Esophagus muscularis mucosa (tissue), 4 donors: ENCODE measurements at regions not wholly inside any gene's neighbourhood (a gene's known extent, or its start where the extent isn't known, plus 50 kb on each side); places are given as distances from the start of the nearest gene placed in this dataset.

Experiments used
- DNase-seq: peaks from one replicate; pipeline ENCODE4 v3.0.0-alpha.2; 2017; ENCODE audit errors: extremely low spot score
- H3K27ac ChIP-seq, 4 donors: fragments of 200-600 bp; sonication (generic); replicated peaks in 1 of 4; 1 replicate in 3 of 4; 2 replicates in 1 of 4; pipeline ENCODE4 v1.5.1; 2016 to 2019; ENCODE audit warnings: mild to moderate bottlenecking in 1 of 4
- H3K27me3 ChIP-seq, 4 donors: fragments of 200-600 bp; sonication (generic); one replicate each; pipeline versions ENCODE4 v1.5.1 to v1.6.0; 2016 to 2019
- H3K36me3 ChIP-seq, 4 donors: fragments of 200-600 bp; sonication (generic); one replicate each; pipeline ENCODE4 v1.5.1; 2016 to 2019
- H3K4me1 ChIP-seq, 4 donors: fragments of 200-600 bp; sonication (generic); one replicate each; pipeline ENCODE4 v1.5.1; 2016 to 2019
- H3K4me3 ChIP-seq, 4 donors: fragments of 200-600 bp; sonication (generic); 1 replicate in 2 of 4; 2 replicates in 2 of 4; pipeline ENCODE4 v1.5.1; 2016 to 2019; ENCODE audit warnings: mild to moderate bottlenecking in 4 of 4, moderate library complexity in 1 of 4
- H3K9me3 ChIP-seq, 4 donors: fragments of 200-600 bp; sonication (generic); 1 replicate in 3 of 4; 2 replicates in 1 of 4; pipeline ENCODE4 v1.5.1; 2016 to 2019
- EP300 ChIP-seq: sonication (generic); formaldehyde crosslinking; IDR thresholded peaks from one replicate; pipeline ENCODE4 v1.6.1; 2017; ENCODE audit warnings: antibody characterized with exemption
- POLR2A ChIP-seq: fragments of 450-650 bp; IDR thresholded peaks from one replicate; pipeline ENCODE4 v1.6.1; 2017; ENCODE audit warnings: antibody characterized with exemption, moderate library complexity, mild to moderate bottlenecking, low read depth
- POLR2AphosphoS5 ChIP-seq, 2 donors: sonication (generic); formaldehyde crosslinking; IDR thresholded peaks; one replicate each; pipeline ENCODE4 v1.6.1; 2017; ENCODE audit warnings: antibody characterized with exemption in 2 of 2
- WGBS: methylation state at CpG from one replicate; pipeline ENCODE4 v1.1.5; 2018; 5-methylcytosine and 5-hydroxymethylcytosine counted together
- intact Hi-C: fragments of 100-400 bp; cut with DNase I; formaldehyde crosslinking; loops from one replicate; pipeline ENCODE4 v1.15.1; 2023
- TF ChIP-seq, protein P1 (sequence below), 3 experiments: fragments of 200-600 bp in 2 of 3; fragments of 450-650 bp in 1 of 3; sonication (generic) in 2 of 3; IDR thresholded peaks; one replicate each; pipeline ENCODE4 v1.5.1; 2017 to 2019; ENCODE audit warnings: antibody characterized with exemption in 3 of 3, mild to moderate bottlenecking in 2 of 3, moderate library complexity in 1 of 3

DNA sequence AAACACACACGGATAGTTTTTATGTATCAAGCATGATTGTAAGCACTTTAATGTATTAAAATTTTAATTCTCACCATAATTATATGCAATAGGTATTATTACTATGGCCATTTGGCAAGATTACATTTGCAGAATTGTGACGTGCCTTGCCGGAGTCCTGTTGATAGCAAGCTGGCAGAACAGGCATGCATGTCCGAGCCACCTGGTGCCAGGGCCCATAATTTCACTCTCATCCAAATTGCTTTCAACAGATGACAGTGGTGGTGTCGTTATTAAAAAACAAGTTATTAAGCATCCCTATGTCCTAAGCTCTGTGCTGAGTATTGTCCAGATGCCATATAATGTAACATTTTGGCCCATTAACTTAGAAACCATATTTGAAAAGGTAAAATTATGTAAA lies 374.3 kb downstream of the FOXO1 start:
- no peaks in the 10 kb centered on the region for H3K27me3 ChIP-seq
- intact Hi-C loops, result no loop called here
- 96% methylated on average over 5 of the region's 5 CpGs for WGBS
- H3K4me1 ChIP-seq, result no peaks in the 10 kb centered on the region
- H3K9me3 ChIP-seq, result peaks cover 0 to 19% (median 10%) of the 10 kb centered on the region in 4 donors
- H3K36me3 ChIP-seq, result no peaks in the 10 kb centered on the region
- peak; percentile 14 for DNase-seq
- no peak overlapping the region for H3K4me3 ChIP-seq
- no peak overlapping the region for H3K27ac ChIP-seq
- TF ChIP-seq POLR2A (no peak), EP300 (no peak), POLR2AphosphoS5 (IDR thresholded peaks at IDR 0.05) (no peak)
- TF ChIP-seq, protein P1, sequence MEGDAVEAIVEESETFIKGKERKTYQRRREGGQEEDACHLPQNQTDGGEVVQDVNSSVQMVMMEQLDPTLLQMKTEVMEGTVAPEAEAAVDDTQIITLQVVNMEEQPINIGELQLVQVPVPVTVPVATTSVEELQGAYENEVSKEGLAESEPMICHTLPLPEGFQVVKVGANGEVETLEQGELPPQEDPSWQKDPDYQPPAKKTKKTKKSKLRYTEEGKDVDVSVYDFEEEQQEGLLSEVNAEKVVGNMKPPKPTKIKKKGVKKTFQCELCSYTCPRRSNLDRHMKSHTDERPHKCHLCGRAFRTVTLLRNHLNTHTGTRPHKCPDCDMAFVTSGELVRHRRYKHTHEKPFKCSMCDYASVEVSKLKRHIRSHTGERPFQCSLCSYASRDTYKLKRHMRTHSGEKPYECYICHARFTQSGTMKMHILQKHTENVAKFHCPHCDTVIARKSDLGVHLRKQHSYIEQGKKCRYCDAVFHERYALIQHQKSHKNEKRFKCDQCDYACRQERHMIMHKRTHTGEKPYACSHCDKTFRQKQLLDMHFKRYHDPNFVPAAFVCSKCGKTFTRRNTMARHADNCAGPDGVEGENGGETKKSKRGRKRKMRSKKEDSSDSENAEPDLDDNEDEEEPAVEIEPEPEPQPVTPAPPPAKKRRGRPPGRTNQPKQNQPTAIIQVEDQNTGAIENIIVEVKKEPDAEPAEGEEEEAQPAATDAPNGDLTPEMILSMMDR (IDR thresholded peaks at IDR 0.05), result no peak

DNA sequence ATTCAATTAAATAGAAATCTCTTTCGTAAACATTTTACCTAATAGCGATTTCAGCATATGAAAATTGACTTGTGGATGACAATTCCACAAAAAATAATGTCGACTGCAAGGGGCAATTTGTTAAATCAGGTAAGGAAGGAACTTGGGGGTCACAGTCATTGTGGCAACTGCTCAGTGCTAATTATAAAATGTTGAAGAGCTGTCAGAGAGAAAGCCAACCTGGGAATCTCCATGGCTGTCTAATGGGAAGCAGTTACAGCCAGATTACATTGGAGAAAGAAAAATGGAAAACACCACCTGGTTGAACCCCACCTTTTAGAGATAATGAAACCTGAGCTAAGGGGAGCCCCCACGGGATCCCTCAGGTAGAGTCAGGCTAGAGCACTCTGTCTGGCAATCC lies 373.9 kb downstream of the FOXO1 start:
- no peaks in the 10 kb centered on the region for H3K27me3 ChIP-seq
- H3K36me3 ChIP-seq, result no peaks in the 10 kb centered on the region
- no peak overlapping the region for H3K4me3 ChIP-seq
- peak; percentile 42 for DNase-seq
- H3K9me3 ChIP-seq, result peaks cover 0 to 19% (median 10%) of the 10 kb centered on the region in 4 donors
- H3K27ac ChIP-seq, result no peak overlapping the region
- intact Hi-C loops, result no loop called here
- WGBS, result 70% methylated on average over 4 of the region's 4 CpGs
- TF ChIP-seq EP300 (no peak), POLR2A (no peak), POLR2AphosphoS5 (IDR thresholded peaks at IDR 0.05) (no peak)
- TF ChIP-seq, protein P1 (IDR thresholded peaks at IDR 0.05), result no peak
- no peaks in the 10 kb centered on the region for H3K4me1 ChIP-seq

DNA sequence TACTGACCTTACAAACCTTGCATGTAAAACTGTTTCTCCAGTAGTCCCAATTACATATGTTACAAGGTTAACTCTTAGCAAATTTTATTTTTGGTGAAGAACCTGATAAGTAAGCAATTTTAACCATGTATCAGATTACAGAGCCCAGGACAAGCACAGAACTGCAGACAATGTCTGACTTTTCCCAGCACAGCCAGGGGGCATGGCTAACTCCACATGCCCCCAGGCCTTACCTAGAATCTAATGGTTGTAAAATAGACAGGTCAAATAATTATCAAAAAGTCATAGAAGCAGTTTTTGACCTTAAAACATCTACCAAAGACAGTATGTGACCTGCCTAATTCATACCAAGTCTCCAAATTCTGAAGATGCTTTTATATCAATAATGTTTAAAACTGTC lies 364.1 kb downstream of the FOXO1 start:
- TF ChIP-seq EP300 (no peak), POLR2A (no peak), POLR2AphosphoS5 (IDR thresholded peaks at IDR 0.05) (no peak)
- TF ChIP-seq, protein P1 (IDR thresholded peaks at IDR 0.05), result no peak
- Histone ChIP-seq H3K27me3 (no peaks in the 10 kb centered on the region), H3K4me3 (no peak overlapping the region), H3K4me1 (no peaks in the 10 kb centered on the region), H3K36me3 (no peaks in the 10 kb centered on the region), H3K9me3 (peaks cover 0 to 6% (median 0%) of the 10 kb centered on the region in 4 donors), H3K27ac (no peak overlapping the region)
- DNase-seq, result no peak
- intact Hi-C loops, result no loop called here

DNA sequence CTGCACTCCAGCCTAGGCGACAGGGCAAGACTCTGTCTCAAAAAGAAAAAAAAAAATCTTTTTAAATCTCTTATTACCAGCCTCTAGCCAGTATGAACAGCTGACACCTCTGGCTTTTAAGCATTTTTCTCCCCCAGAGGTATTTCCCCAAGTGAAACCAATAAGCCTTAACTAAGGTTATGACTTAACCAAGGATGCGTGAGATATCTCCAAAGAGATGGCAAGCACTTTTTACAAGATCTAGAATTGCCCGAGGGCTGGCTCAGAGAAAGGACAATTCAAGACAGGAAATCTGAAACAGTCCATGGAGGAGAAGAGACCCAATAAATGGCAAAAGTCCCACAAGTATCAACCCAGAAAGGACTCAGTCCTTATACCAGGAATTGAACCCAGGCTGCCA lies 362.1 kb downstream of the FOXO1 start:
- H3K27ac ChIP-seq, result no peak overlapping the region
- DNase-seq, result no peak
- TF ChIP-seq POLR2AphosphoS5 (IDR thresholded peaks at IDR 0.05) (no peak), POLR2A (no peak), EP300 (no peak)
- TF ChIP-seq, protein P1 (IDR thresholded peaks at IDR 0.05), result no peak
- H3K4me1 ChIP-seq, result no peaks in the 10 kb centered on the region
- H3K27me3 ChIP-seq, result no peaks in the 10 kb centered on the region
- no peaks in the 10 kb centered on the region for H3K36me3 ChIP-seq
- H3K9me3 ChIP-seq, result peaks cover 0 to 6% (median 0%) of the 10 kb centered on the region in 4 donors
- 65% methylated on average over 3 of the region's 3 CpGs for WGBS
- H3K4me3 ChIP-seq, result no peak overlapping the region
- intact Hi-C loops, result no loop called here

DNA sequence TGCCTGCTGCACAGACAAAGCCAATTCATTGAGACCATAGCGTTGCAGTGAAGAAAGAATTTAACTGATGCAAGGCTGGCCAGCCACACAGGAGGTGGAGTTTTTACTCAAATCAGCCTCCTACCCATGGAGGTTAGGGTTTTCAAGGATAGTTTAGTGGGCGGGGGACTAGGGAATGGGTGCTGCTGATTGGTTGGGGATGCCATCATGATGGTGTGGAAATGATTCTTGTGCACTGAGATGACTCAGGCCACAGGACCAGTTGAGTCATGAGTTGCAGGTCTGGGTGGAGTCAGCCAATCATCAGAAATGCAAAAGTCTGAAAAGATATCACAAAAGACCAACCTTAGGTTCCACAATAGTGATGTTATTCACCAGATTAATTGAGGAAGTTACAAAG lies 359.6 kb downstream of the FOXO1 start:
- no peak for DNase-seq
- TF ChIP-seq, protein P1 (IDR thresholded peaks at IDR 0.05), result no peak
- TF ChIP-seq POLR2A, result no peak
- TF ChIP-seq EP300, result no peak
- TF ChIP-seq POLR2AphosphoS5 (IDR thresholded peaks at IDR 0.05), result no peak
- intact Hi-C loops, result no loop called here
- H3K36me3 ChIP-seq, result no peaks in the 10 kb centered on the region
- H3K4me1 ChIP-seq, result no peaks in the 10 kb centered on the region
- peaks cover 0 to 6% (median 0%) of the 10 kb centered on the region in 4 donors for H3K9me3 ChIP-seq
- H3K27ac ChIP-seq, result no peak overlapping the region
- 91% methylated on average over 2 of the region's 2 CpGs for whole genome bisulfite sequencing
- no peak overlapping the region for H3K4me3 ChIP-seq
- no peaks in the 10 kb centered on the region for H3K27me3 ChIP-seq
